Stimulated activated effector memory CD8-positive, alpha-beta T cell treated with anti-CD3 and anti-CD28 coated beads, Interleukin-12 subunit alpha, Interleukin-12 subunit beta, amount 100 ng/mL, for 72 hours (primary cell): ENCODE measurements at regions not wholly inside any gene's neighbourhood (a gene's known extent, or its start where the extent isn't known, plus 50 kb on each side); places are given as distances from the start of the nearest gene placed in this dataset.

Source experiments
- ATAC-seq: fragments of 150-1000 bp; cut with Tn5 transposase; 2 replicates; pipeline ENCODE4 v1.10.0; 2021
- DNase-seq, 2 donors: peaks; one replicate each; pipeline ENCODE4 v3.0.0; 2021 to 2022; ENCODE audit warnings: low spot score in 2 of 2
- H3K27ac Mint-ChIP-seq: one replicate; pipeline ENCODE4 v1.8.0; 2022; ENCODE audit warnings: mild to moderate bottlenecking, mixed read lengths
- H3K36me3 Mint-ChIP-seq: one replicate; pipeline ENCODE4 v1.8.0; 2022; ENCODE audit warnings: mild to moderate bottlenecking, mixed read lengths
- H3K4me1 Mint-ChIP-seq: one replicate; pipeline ENCODE4 v1.8.0; 2022; ENCODE audit warnings: mixed read lengths
- H3K4me3 Mint-ChIP-seq: one replicate; pipeline ENCODE4 v1.8.0; 2022; ENCODE audit warnings: mild to moderate bottlenecking, mixed read lengths
- H3K9me3 Mint-ChIP-seq: one replicate; pipeline ENCODE4 v1.8.0; 2022; ENCODE audit warnings: mixed read lengths

DNA sequence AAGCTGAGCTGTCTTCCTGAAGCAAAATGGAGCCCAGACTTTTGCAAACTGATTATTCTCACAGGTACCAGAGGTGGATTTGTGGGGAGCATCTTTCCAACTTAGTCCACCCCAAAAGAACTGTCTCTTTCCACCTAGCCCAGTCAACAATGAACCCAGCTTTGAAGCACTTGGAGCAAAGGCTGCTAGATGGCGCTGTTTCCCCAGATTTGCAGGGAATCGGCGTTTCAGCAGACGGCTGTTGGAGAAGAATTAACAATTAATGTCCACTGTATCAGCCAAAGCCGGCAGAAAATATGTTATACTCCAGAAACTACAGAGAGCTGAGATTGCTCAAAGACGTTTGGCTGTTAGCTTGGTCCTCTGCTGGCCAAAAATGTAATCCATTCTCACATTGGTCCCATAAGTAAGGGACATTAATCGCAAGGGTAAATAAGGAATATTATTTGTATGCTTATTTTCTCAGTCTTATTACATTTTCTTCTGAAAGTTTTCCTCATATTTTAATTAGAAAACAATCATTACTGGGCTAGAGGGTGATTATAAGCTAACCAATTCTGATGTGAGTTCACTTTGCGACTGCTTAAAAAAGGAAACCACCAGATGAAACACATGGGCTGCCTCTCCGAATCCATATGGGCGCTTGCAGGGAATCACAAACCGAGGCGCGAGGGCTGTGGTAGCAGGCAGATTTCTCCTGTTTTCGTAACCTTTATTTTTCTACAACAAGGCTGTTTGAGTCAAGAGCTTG lies 423.8 kb upstream of the MEX3C start:
- H3K9me3 Mint-ChIP-seq, result no peaks in the 10 kb centered on the region
- H3K36me3 Mint-ChIP-seq, result no peaks in the 10 kb centered on the region
- no peak overlapping the region for H3K4me3 Mint-ChIP-seq
- H3K4me1 Mint-ChIP-seq, result no peaks in the 10 kb centered on the region
- ATAC-seq, result no peak
- DNase-seq, result peak in 1 of 2 donors; percentile 58
- H3K27ac Mint-ChIP-seq, result no peak overlapping the region

DNA sequence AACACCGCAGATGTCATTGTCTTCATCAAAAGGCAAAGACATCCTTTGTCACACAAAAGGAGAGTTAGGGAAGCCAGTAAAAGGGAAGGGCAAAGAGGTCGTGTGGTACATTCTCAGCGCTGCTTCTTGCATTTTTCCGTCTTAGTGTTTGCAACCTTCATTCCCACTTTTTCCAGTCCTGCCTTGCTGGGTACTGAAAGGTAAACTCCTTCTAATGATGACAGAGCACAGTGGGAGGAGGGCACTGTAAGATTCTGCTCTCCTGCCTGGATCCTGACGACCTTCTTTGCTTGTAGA lies 424.3 kb upstream of the MEX3C start:
- ATAC-seq (no peak), DNase-seq (no peak)
- Mint-ChIP-seq H3K27ac (no peak overlapping the region), H3K9me3 (no peaks in the 10 kb centered on the region), H3K4me1 (no peaks in the 10 kb centered on the region), H3K4me3 (no peak overlapping the region), H3K36me3 (no peaks in the 10 kb centered on the region)

DNA sequence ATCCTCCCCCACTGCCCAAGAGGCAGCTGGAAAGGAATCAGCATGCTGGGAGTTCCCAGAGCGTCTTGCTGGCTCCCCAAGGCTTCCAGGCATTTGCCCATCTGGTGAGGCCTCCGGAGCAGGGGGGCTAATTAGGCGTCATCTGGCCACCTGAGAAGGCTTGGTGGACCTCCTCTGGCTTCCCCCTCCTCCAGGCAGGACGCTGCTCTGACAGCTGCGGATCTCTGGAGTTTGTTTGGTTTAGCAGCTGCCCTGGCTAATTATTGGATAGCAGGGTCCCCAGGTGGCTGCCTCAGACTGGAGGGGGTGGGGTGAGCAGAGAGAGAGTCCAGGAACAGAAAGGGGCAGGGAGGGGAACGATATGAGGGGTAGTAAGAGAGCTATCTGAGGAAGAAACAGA lies 425.2 kb upstream of the MEX3C start:
- Mint-ChIP-seq H3K4me1 (no peaks in the 10 kb centered on the region), H3K4me3 (no peak overlapping the region), H3K36me3 (no peaks in the 10 kb centered on the region), H3K27ac (no peak overlapping the region), H3K9me3 (no peaks in the 10 kb centered on the region)
- ATAC-seq (no peak), DNase-seq (no peak)

DNA sequence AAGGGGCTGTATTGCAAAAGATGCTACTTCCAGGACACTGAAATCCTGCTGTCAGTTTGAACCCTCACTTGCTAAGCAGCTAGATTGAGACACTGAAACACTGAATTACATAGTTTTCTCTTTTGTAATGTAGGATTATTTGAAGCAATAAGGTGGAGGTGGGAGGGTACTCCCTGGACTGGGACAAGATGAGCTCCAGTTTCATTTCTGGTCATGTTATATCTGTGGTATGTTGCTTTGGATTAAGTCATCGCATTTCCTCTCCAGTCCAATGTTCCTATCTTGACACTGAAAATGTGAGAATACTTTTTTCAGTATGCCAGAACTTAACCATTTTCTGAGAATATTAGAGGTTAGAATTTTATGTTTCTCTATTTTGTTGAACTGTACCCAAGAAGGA lies 426.2 kb upstream of the MEX3C start:
- DNase-seq (no peak), ATAC-seq (no peak)
- Mint-ChIP-seq H3K4me1 (no peaks in the 10 kb centered on the region), H3K36me3 (no peaks in the 10 kb centered on the region), H3K4me3 (no peak overlapping the region), H3K9me3 (no peaks in the 10 kb centered on the region), H3K27ac (no peak overlapping the region)

DNA sequence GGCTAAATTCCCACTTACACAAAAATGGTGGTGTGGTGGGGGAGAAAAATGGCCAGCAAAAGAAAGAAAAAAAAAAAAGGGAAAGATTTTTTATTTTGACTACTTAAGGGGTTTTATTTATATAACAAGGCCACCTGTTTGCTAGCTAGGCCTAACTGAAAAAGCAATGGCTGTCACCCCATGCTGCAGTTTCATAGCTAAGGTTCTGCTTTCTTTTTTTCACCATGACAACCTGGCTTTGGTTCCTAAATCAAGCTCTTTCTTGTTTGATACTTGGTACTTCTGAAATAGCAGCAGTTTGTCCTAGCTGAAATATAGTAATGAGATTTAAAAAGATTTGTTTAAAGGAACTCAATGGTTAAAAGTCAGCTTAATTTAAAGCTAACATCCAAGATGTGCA lies 433.2 kb upstream of the MEX3C start:
- H3K27ac Mint-ChIP-seq, result no peak overlapping the region

DNA sequence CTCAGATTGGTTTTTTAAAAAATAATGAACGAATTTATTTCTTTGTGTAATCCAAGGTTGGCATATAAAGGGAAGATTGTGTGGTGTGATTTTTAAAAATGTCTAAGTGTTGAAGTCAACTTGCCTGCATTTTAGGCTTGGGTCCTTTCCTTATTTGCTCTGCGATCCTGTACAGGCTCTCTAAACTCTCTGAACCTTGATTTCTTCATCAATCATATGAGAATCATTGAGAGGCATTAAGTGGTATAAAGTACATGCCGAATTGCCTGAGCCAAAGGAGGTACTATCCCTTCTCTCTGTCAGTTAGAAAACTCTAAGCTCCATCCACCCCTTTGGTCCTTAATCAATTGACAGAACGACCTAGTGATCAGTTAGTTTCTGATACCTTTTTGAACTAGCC lies 440.4 kb upstream of the MEX3C start:
- Mint-ChIP-seq H3K27ac (no peak overlapping the region), H3K4me1 (no peaks in the 10 kb centered on the region), H3K36me3 (no peaks in the 10 kb centered on the region), H3K4me3 (no peak overlapping the region), H3K9me3 (peaks cover 2% of the 10 kb centered on the region)
- no peak for ATAC-seq
- DNase-seq, result no peak

More for the DNA sequence above, 433.2 kb upstream of the MEX3C start:
- DNase-seq (no peak), ATAC-seq (no peak)
- peaks cover under 1% of the 10 kb centered on the region for H3K9me3 Mint-ChIP-seq
- no peaks in the 10 kb centered on the region for H3K4me1 Mint-ChIP-seq
- no peak overlapping the region for H3K4me3 Mint-ChIP-seq
- H3K36me3 Mint-ChIP-seq, result no peaks in the 10 kb centered on the region

DNA sequence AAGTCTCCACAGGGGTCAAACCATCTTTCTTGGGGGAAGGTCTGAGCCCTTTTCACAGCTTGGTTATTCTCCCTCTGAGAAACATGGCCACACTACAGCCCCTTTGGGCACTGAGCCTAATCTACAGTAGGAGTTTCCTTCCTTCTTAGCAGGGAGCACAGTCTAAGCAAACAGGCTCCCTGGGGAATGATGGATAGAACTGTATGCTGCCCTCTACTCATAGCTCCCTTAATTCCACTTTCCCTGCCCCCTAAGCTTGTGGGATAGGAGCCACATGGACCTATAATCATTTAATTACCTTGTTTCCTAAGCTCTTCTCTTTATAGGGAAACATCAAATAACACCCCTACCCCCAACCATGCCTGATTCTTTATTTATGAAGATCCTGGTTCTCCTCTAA lies 442.1 kb upstream of the MEX3C start:
- Mint-ChIP-seq H3K4me3 (no peak overlapping the region), H3K36me3 (no peaks in the 10 kb centered on the region), H3K27ac (no peak overlapping the region), H3K9me3 (peaks cover 2% of the 10 kb centered on the region), H3K4me1 (no peaks in the 10 kb centered on the region)
- DNase-seq (no peak), ATAC-seq (peak; percentile 28)

DNA sequence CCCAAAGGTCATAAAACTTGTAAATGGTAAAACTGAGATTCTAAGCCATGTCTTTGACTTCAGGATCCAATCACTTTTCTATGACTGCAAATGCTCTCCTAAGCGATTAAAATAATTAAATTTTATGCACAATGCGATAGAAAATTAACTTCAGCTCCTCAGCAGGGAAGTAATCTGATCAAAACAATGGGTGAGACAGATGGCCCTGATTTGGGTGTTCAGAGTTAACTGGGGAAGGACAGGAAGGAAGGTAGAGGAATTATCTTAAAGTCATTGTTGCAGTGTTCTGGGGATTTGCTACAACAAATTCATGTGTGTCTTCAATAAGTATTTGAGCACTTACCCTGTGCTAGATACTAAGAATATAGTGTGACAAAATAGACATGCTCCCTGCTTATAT lies 446.0 kb upstream of the MEX3C start:
- no peak for ATAC-seq
- H3K27ac Mint-ChIP-seq, result no peak overlapping the region
- no peaks in the 10 kb centered on the region for H3K4me1 Mint-ChIP-seq
- no peaks in the 10 kb centered on the region for H3K36me3 Mint-ChIP-seq
- DNase-seq, result no peak
- H3K4me3 Mint-ChIP-seq, result no peak overlapping the region
- no peaks in the 10 kb centered on the region for H3K9me3 Mint-ChIP-seq

DNA sequence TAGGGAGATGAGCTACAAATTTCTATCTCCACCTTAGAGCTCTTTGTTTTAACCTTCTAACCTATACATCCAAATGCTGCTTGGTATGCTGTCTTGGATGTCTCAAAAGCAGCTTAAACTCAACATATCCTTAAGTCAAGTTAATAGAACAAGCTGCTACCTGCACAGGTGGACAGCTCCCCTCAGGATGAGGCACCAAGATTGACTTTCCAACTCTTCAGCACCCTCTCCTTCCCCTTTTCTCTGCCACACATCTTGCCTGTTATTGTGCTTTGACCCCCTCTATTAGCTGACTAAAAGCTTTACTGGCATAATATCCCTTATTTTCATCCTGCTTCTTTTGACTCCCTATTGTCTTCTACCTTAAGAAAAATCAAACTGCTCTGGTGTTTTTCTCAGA lies 448.1 kb upstream of the MEX3C start:
- ATAC-seq, result no peak
- H3K4me3 Mint-ChIP-seq, result no peak overlapping the region
- H3K36me3 Mint-ChIP-seq, result no peaks in the 10 kb centered on the region
- H3K4me1 Mint-ChIP-seq, result no peaks in the 10 kb centered on the region
- DNase-seq, result no peak
- H3K27ac Mint-ChIP-seq, result no peak overlapping the region
- H3K9me3 Mint-ChIP-seq, result no peaks in the 10 kb centered on the region

DNA sequence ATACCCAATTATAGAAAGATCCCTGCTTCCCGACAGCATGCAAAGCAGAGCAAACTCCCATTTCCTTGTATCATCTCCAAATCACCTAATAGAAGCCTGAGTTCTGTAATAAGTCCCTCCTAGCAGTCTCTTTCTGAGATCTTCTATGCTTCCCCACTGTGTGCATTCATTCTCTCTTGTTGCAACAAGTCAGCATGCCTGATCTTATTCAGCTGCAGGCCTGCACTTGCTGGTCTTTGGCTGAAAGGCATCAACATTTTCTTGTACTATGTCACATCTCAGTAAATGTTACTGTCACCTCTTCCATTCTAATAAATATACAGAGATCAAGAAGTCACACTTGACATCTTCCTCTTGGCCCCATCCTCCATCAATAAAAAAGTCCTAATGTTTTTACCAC lies 449.9 kb upstream of the MEX3C start:
- H3K4me1 Mint-ChIP-seq, result no peaks in the 10 kb centered on the region
- H3K4me3 Mint-ChIP-seq, result no peak overlapping the region
- H3K36me3 Mint-ChIP-seq, result no peaks in the 10 kb centered on the region
- DNase-seq (no peak), ATAC-seq (no peak)
- no peak overlapping the region for H3K27ac Mint-ChIP-seq
- H3K9me3 Mint-ChIP-seq, result no peaks in the 10 kb centered on the region

DNA sequence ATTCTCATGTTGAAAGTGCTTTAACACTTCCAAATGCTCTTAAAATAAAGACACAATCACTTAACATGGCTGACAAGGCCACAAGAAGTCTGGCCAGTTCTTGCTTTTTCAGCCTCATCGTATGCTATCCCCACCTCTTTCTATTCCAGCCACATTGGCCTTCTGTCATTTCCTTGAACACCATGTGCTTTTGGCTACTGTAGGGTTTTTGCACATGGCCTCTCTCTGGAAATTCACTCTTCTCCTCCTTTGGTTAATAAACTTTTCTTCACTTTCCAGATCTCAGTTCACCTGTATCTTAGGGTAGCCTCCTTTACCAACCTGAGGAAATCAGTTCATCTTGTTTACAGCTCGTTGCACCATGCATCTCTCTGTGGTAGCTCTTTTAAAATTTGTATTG lies 450.5 kb upstream of the MEX3C start:
- Mint-ChIP-seq H3K9me3 (no peaks in the 10 kb centered on the region), H3K36me3 (no peaks in the 10 kb centered on the region), H3K4me3 (no peak overlapping the region), H3K4me1 (no peaks in the 10 kb centered on the region), H3K27ac (no peak overlapping the region)
- ATAC-seq, result no peak
- DNase-seq, result no peak

DNA sequence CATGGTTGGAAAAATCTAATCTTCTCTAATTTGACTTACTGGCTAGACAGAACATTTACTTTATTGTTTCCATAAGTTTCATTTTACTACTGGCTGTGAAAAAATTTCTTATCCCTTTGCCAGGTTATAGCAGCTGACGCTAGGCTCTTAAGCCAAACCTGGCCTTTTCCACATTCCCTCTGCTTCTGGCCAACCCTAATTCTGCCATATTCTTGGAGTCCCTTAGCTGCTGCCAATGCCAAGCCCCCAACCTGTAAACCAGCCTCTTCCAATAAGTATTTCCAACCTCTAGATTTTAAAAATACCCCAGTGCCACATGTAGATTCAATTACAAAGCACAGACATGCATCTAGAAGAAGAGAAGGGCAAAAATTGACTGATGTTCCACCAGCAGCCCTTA lies 452.3 kb upstream of the MEX3C start:
- H3K36me3 Mint-ChIP-seq, result no peaks in the 10 kb centered on the region
- DNase-seq (no peak), ATAC-seq (no peak)

DNA sequence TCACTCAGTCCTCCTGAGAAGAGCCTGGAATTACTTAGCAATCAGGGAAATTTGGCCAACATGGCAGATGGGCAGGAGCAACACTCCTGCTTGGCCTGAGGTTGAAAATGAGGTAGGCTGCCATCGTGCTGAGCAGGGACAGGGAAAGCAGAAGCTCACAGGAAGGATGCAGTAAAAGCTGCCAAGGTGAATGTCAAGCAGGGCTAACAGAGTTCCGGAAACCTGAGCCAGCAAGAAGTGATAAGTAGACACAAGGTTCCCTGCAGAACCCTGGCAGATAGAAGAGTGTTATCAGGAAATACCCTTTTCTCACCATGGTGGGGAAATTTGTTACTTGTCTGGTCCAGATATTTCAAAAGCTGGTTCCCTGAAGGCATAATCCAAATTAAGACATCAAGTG lies 454.3 kb upstream of the MEX3C start:
- ATAC-seq (no peak), DNase-seq (no peak)
- H3K36me3 Mint-ChIP-seq, result no peaks in the 10 kb centered on the region
- H3K4me3 Mint-ChIP-seq, result no peak overlapping the region
- H3K4me1 Mint-ChIP-seq, result no peaks in the 10 kb centered on the region
- H3K27ac Mint-ChIP-seq, result no peak overlapping the region
- H3K9me3 Mint-ChIP-seq, result no peaks in the 10 kb centered on the region

More for the DNA sequence above, 452.3 kb upstream of the MEX3C start:
- no peak overlapping the region for H3K4me3 Mint-ChIP-seq
- H3K27ac Mint-ChIP-seq, result no peak overlapping the region
- H3K9me3 Mint-ChIP-seq, result no peaks in the 10 kb centered on the region
- no peaks in the 10 kb centered on the region for H3K4me1 Mint-ChIP-seq

DNA sequence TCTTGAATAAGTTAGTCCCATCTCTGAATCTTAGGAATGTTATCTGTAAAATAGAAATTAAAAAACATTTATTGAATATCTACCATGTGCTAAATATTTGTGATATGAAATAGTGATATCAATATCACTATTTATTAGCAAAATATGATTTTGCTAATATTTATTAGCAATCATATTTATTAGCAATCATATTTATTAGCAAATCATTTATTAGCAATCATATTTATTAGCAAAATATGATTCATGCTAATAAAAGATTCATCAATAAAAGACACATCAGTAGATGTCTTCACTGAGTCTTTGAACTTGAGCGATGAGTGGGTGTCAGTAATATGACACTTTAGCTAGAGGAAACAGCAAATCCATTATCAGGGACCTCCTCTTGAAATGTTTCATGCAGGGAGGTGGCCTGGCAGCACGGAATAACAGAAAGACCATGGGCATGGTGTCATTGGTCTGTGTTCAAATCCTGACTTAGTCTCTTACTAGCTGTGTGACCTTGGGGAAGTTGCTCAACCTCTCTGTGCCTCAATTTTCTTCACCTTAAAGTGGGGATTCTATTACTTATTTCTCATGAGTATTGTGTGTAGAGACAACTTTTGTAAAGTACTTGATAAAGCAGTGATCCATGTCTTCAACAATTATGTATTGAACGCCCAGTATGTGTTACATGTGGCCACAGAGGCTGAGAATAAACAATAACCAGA lies 456.2 kb upstream of the MEX3C start:
- ATAC-seq (no peak), DNase-seq (no peak)
- Mint-ChIP-seq H3K4me3 (no peak overlapping the region), H3K9me3 (no peaks in the 10 kb centered on the region), H3K4me1 (no peaks in the 10 kb centered on the region), H3K27ac (no peak overlapping the region), H3K36me3 (no peaks in the 10 kb centered on the region)

DNA sequence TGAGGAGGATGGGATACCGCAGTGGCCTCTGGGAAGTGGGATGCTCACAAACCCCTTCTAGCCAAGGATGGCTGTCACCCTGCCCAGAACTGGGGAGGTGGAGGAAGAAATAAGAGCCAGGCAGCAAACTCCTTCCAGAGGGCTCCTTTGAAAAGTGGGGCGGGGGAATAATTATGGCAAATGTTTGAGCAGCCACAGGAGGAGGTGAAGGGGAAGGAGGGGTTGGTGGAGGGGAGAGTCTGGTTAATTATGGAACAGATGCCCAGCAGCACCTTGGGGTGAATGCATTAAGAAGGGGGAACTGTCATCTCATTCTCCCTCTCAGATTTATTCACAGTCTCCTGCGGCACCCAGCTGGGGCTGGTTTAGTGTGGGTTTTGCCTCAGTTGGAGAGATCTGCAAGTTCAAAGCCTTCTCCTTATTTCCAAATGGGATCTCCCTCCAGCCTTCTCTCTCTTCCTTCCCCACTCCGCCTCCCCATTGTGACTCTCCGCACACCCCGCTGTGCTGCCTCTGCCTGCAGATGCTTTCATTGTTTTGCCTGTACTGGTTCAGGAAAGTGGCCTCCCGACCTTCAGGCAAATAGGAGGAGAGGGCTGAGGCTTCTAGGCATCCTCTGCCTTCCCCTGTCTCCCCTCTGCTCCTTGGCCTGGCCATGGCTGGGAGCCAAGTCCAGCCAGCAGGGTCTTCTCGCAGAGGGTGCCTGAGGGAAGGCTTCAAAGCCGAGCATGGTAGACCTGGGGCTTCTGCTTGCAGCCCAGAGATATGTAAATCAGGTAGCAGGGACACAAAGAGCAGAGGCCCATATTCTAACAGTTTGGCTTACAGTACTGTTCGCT lies 457.2 kb upstream of the MEX3C start:
- Mint-ChIP-seq H3K4me1 (no peaks in the 10 kb centered on the region), H3K4me3 (no peak overlapping the region), H3K27ac (no peak overlapping the region), H3K9me3 (no peaks in the 10 kb centered on the region), H3K36me3 (no peaks in the 10 kb centered on the region)
- ATAC-seq, result peak; percentile 23
- no peak for DNase-seq

DNA sequence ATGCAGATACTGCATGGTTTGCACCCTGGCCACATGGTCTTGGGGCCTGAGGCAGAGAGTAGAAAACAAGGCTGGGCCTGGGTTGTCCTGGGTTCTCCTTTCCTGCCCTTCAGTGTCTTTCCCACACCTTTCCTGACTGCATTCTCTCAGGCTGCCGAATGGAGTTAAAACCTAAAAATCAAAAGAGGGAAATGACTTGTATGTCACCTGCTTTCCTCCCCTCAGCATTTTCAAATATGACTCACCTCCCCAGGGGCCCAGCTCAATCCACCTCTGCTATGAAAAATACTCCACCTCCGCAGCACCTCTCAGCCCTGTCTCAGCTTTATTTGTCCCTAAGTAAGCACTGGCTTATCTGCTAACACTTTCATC lies 457.8 kb upstream of the MEX3C start:
- no peak for DNase-seq
- Mint-ChIP-seq H3K4me3 (no peak overlapping the region), H3K27ac (no peak overlapping the region), H3K4me1 (no peaks in the 10 kb centered on the region), H3K9me3 (no peaks in the 10 kb centered on the region), H3K36me3 (no peaks in the 10 kb centered on the region)
- ATAC-seq, result peak; percentile 20
